A673 (cell line): ENCODE measurements at regions not wholly inside any gene's neighbourhood (a gene's known extent, or its start where the extent isn't known, plus 50 kb on each side); places are given as distances from the start of the nearest gene placed in this dataset.

ENCODE experiments used
- CTCF ChIP-seq: fragments of 300-800, 200-600 bp; sonication (generic); conservative IDR thresholded peaks from 2 replicates; pipeline ENCODE4 v1.5.1; 2017; ENCODE audit warnings: low read depth, mild to moderate bottlenecking, antibody characterized with exemption, low read length, moderate library complexity, mixed read lengths
- EZH2 ChIP-seq: fragments of 200-600 bp; sonication (generic); IDR thresholded peaks from 2 replicates; pipeline ENCODE4 v1.6.1; 2017; ENCODE audit warnings: borderline replicate concordance, low read depth, mild to moderate bottlenecking, mixed read lengths, antibody characterized with exemption, low read length; ENCODE audit not compliant: poor library complexity, severe bottlenecking

GRCh38 chr5:68139611-68140441, 75.7 kb upstream of the PIK3R1 start:
- TF ChIP-seq CTCF (no peak), EZH2 (no peak)
